Right ventricle myocardium inferior (tissue), 1 donor: ENCODE measurements at regions not wholly inside any gene's neighbourhood (a gene's known extent, or its start where the extent isn't known, plus 50 kb on each side); places are given as distances from the start of the nearest gene placed in this dataset.

Experiments
- ATAC-seq: fragments of 200-7000 bp; cut with Tn5 transposase; one replicate; pipeline ENCODE4 v1.9.1; 2020; ENCODE audit warnings: mild to moderate bottlenecking, moderate library complexity
- DNase-seq: peaks from one replicate; pipeline ENCODE4 v3.0.0; 2021; ENCODE audit errors: missing footprints
- intact Hi-C: fragments of 100-400 bp; cut with DNase I; formaldehyde crosslinking; loops from one replicate; pipeline ENCODE4 v1.11.0; 2022
- donor health status: DM: no; HTN: yes; CAD: no; lungs with severe emphysema.

DNA sequence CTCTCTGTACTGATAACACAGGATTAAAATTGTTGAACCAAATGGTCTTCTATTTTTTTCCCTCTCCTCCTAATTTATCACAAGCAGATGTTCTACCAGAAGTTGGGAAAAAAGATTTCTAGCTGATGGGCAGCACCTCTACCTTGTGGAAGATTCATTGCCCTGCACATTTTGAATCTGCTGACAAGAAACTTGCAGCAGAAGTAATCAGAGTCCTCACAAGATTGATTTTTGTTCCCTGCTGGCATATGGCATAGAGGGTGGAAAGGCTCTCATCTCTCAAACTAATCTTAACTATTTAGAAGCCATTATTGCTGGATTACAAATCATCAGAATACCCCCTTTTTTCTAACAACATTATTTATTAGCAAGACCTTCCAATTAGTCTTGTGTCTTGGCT lies 148.9 kb upstream of the MEIS2 start:
- DNase-seq: no peak
- no peak for ATAC-seq
- intact Hi-C loops: no loop called here

GRCh38 chr15:37252530-37252929 lies 152.2 kb upstream of the MEIS2 start:
- ATAC-seq (no peak), DNase-seq (no peak)
- intact Hi-C loops: no loop called here

- intact Hi-C loops: no loop called here
- ATAC-seq (no peak), DNase-seq (no peak)
Measured at GRCh38 chr15:37253877-37254276, 153.5 kb upstream of the MEIS2 start.

DNA sequence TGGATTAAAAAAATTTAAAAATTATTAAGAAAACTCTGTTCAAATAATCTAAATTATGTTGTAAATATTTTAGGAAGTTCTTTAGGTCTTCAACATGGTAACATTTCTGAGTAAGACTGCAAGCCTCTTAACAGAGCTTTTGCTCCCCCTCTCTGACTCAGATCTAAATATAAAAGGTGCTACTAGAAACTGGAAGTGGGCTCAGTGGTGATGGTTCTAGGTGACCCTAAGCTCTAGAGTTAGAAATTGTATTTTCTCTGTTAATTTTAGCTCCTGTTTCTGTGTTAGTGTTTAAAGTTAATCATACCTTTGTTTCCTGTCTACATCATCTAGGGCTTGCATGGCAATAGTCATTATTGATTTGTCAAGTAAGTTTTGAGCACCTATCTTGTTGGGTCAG lies 159.9 kb upstream of the MEIS2 start:
- no peak for ATAC-seq
- no peak for DNase-seq
- intact Hi-C loops: no loop called here

DNA sequence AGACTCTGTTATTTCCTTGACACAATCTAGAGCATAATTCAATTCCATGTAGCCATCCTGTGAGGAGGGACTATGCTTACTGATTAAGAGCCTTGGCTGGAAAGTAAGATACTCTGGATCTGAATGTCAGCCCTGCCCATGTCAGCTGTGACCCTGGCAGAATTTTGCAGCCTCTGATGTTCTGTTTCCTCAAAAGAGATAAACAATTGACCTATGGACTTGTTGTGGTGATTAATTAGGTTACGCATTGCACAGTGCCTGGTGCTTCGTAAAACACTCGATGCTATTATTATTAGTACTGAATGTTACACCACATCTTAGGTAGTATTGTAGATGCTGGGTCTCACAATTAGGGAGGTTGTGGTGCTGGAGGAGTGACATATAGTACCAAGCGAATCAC lies 161.3 kb upstream of the MEIS2 start:
- DNase-seq (no peak), ATAC-seq (no peak)
- intact Hi-C loops: no loop called here

DNA sequence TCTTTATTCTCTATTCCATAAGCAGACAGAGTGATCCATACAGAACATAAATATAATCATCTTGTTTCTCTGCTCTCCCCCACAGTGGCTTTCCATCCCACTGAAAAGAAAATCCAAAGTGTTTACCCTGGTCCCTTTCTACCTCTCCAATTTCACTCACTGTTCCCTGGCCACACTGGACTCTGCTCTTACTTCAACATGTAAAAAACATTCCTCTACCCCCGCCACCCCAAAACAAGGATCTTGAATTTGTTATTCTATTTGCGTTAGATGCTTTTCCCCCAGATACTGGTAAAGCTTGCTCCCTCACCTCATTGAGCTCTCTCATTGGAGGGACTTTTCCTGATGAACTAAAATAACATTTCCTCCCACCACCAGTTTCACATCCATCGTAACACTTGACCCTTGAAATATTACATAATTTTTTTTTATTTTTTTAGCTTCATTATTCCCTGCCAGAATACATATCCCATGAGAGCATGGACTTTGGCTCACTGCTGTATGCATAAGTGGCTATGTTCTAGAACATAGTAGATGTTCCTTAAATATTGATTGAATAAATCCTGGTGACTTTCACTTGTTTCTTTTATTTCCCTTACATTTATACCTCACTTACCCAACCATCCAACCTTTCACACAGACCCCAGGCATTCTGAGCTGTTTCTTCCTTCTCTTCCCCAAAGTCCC lies 162.7 kb upstream of the MEIS2 start:
- intact Hi-C loops: no loop called here
- ATAC-seq (no peak), DNase-seq (no peak)

GRCh38 chr15:37289109-37289765 lies 188.9 kb upstream of the MEIS2 start:
- intact Hi-C loops: no loop called here
- no peak for DNase-seq
- no peak for ATAC-seq

DNA sequence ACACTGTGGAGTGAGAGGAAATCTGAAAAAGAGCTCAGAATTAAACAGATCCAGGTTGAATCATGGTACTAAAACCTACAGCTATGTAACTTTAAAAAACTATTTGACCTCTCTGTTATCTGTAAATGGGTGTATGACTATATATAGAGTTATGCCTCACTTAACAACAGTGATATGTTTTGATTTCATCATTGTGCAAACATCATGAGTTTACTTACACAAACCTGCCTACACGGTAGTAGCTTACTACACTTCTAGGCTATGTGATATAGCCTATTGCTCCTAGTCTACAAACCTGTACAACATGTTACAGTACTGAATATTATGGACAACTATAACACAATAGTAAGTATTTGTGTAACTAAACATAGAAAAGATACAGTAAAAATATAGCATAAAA lies 191.6 kb upstream of the MEIS2 start:
- intact Hi-C loops: no loop called here
- ATAC-seq (no peak), DNase-seq (no peak)

- intact Hi-C loops: no loop called here
- no peak for ATAC-seq
- DNase-seq: no peak
Measured at GRCh38 chr15:37298271-37298670, 197.9 kb upstream of the MEIS2 start.

DNA sequence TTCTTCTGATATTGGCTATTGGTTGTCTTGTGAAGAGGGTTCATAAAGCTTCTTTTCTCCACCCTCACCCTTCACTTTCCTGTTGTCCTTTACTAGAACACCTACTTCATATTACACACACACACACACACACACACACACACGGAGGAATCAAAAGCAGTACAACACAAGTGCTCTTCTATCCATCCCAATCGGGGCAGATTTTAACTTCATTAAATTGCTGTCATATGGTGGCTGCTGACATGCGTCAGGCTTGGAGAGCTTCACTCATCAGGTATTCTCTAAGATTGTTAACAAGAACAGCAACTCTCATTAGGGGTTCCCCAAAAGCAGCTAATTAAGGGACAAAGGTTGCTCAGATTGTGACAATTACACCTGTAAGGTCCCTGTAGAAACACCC lies 239.1 kb upstream of the MEIS2 start:
- ATAC-seq (no peak), DNase-seq (no peak)
- intact Hi-C loops: no loop called here

- no peak for DNase-seq
- no peak for ATAC-seq
- intact Hi-C loops: no loop called here
Measured at GRCh38 chr15:37339856-37340255, 239.5 kb upstream of the MEIS2 start.

DNA sequence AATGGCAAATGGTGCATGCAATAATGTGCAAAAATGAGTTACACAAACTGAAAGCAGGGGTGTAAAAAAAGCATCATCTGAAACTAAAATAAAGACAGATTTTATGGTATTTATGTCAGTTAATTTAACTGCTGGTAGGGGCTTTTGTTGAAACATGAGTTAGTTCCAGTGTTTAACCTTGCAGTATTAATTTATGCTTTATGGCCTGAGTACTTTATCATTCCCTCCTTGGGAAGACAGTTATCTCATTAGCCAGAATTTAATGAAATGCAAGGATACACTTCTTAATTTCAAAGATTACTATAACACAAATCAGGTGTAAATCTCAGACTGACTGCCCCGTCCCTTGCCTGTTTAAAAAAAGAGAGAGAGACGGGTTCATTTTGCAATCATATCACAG lies 240.1 kb upstream of the MEIS2 start:
- DNase-seq (no peak), ATAC-seq (no peak)
- intact Hi-C loops: no loop called here

DNA sequence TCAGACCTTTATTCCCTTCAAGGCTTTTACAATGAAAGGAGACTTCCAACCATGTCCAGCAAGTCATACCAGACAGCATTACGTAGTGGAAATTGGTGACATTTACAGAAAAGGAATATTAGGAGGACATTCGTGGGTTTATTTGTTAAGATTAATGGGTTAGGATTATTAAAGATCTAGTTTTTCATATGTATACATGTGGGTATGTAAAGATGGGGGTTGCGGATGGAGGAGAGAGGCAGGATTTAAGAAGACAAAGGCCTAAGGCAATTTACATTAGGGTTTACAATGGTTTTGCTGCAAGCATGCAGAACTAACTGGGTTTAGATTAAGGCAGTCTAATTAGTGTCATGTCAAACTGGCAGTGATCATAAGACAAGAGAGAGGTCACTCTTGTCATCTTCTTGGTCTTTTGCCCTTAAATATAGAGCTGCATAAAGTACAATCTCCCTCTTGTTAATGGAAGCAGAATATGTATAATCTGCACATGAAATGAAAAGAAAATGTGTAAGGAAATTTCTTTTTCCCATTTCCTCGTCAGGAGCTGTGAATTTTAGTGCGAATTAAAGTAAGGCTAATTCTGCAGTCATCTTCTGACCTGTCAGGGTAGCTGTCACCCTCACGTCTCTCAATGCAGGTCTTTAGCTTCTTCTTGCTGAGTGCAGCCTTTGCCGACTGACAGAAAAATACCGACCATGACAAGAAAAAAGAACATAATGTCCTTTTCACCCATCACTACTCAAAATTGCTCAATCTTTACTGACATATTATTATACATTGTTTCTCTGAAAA lies 258.9 kb upstream of the MEIS2 start:
- ATAC-seq (no peak), DNase-seq (no peak)
- intact Hi-C loops: no loop called here

DNA sequence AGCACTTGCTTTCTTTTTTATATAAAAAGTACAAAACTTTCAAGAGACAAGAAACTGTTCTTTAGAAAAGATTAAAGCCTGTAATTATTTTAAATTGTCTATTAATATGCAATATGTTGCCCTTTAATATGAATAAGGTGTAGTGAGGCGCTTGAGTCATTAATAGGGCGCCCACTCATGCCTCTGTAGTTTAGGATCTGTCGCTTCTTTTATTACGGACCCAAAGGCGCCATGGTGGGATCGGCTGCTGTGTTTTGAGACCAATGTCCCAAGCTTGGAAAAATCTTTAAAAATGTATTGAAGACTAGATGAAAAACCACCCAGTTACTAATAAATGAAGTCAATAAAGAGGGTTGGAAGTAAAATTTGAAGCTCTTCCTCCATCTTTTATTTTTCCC lies 259.5 kb upstream of the MEIS2 start:
- no peak for ATAC-seq
- no peak for DNase-seq
- intact Hi-C loops: no loop called here

DNA sequence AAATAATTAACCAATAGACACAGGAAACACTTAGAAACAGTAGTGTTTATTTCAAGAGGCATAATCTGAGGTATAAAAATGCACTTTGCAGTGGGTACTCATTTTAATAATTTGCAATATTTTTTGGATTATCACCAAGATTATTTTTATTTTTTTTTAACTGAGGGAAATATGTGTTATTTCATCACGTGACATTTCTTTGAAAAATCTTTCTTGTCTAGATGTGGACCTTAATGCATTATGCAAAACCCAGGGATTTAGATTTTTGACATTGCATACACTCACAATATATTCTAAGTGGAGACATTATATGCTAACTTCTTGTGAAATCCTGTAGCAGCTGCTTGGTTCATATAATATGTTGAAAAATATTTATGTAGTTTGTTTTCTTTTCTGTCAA lies 260.4 kb upstream of the MEIS2 start:
- intact Hi-C loops: no loop called here
- DNase-seq (no peak), ATAC-seq (no peak)

- ATAC-seq (no peak), DNase-seq (no peak)
- intact Hi-C loops: no loop called here
Measured at GRCh38 chr15:37361621-37362020, 261.3 kb upstream of the MEIS2 start.

- ATAC-seq (no peak), DNase-seq (no peak)
- intact Hi-C loops: no loop called here
Measured at GRCh38 chr15:37362414-37362813, 262.1 kb upstream of the MEIS2 start.

DNA sequence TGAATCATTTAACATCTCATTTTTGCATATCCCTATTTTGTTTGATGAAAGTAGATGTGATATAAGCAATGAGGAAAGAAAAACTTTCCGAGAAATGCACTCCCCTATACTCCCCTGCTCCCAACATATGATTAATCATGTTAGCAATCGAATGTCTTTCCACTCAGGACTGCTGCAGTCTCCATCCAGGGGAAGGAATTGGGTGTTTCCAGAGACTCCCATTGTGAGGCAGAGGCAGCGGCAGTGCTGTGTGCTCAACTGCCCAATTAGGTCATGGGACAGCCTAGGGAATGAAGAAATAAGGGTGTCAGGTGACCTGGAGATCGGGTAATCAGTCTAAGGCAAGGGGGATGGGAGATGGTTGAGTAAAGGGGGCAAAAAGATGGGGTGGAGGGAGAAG lies 268.6 kb upstream of the MEIS2 start:
- no peak for DNase-seq
- intact Hi-C loops: no loop called here

DNA sequence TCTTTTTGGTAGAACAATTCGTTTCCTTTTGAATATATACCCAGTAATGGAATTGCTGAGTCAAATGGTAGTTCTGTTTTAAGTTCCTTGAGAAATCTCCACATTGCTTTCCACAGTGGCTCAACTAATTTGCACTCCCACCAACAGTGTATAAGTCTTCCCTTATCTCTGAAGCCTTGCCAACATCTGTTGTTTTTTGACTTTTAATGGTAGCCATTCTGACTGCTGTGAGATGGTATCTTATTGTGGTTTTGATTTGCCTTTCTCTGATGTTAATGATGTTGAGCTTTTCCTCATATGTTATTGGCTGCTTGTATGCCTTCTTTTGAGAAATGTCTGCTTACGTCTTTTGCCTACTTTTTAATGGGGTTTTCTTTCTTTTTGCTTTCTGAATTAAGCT lies 270.6 kb upstream of the MEIS2 start:
- intact Hi-C loops: no loop called here
- DNase-seq (no peak), ATAC-seq (no peak)

More for the DNA sequence above, 268.6 kb upstream of the MEIS2 start:
- ATAC-seq: no peak

- no peak for DNase-seq
- intact Hi-C loops: no loop called here
- ATAC-seq: no peak
Measured at GRCh38 chr15:37372064-37372463, 271.7 kb upstream of the MEIS2 start.
